ENCODE measurements at regions not wholly inside any gene's neighbourhood (a gene's known extent, or its start where the extent isn't known, plus 50 kb on each side); places are given as distances from the start of the nearest gene placed in this dataset.

DNA sequence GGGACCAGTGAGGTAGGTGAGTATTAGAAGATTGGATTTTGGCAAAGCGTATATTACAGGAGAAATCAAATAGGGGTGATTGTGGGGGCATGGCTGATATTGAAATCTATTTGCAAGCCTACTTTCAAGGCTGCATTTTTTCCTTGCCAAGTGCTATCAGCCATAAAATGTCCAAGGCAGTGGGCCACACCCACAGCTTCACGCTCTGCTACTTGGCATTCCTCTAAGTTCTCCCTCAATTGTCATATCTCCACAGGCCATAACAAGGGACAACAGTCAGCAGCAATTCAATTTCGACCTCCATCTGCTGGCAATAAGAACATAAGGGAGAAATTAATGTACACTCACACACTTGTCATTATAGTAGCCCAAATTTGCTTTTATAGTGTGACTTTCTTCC, 667.1 kb upstream of the PKN2 start:
- Histone ChIP-seq H3K36me3 (ENCODE audit: insufficient read depth, low read length) (no peaks in the 10 kb centered on the region), H3K9me3 (ENCODE audit: control insufficient read depth in 1 of 2, low read length in 2 of 2) (no peaks in the 10 kb centered on the region), H3K4me1 (ENCODE audit: insufficient read depth, low read length) (no peaks in the 10 kb centered on the region), H3K4me3 (ENCODE audit: low read length in 2 of 2) (no peak overlapping the region), H3K27me3 (ENCODE audit: insufficient read depth, low read length) (no peaks in the 10 kb centered on the region), H3K27ac (ENCODE audit: low read depth, low read length) (no peak overlapping the region)
- intact Hi-C loops (cut with micrococcal nuclease), result no loop called here
- Mint-ChIP-seq H3K36me3 (no peaks in the 10 kb centered on the region), H3K4me1 (no peaks in the 10 kb centered on the region), H3K9me3 (peaks cover 0 to 4% (median 0%) of the 10 kb centered on the region in 8 donors), H3K4me3 (no peak overlapping the region), H3K27ac (no peak overlapping the region), H3K27me3 (peaks cover 0 to 2% of the 10 kb centered on the region in 2 donors)
- POLR2A ChIA-PET (ENCODE audit: partially characterized antibody), result no interaction called here
- DNase-seq, result no peak
- CTCF ChIA-PET (ENCODE audit: partially characterized antibody), result no interaction called here

DNA sequence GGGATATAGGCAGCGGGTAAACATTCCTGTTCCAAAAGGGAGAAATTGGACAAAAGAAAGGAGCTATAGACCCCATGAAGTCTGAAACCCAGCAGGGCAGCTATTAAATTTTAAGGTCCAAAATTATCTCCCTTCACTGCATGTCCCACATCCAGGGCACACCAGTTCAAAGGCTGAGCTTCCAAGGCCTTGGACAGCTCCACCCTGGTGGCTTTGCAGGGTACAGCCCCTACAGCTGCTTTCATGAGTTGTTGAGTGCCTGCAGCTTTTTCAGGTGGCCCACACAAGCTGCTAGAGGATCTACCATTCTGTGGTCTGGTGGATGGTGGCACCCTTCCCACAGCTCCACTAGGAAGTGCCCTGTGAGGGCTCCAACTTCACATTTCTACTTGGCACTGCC, 662.5 kb upstream of the PKN2 start:
- Histone ChIP-seq H3K27me3 (ENCODE audit: insufficient read depth, low read length) (no peaks in the 10 kb centered on the region), H3K4me3 (ENCODE audit: low read length in 2 of 2) (no peak overlapping the region), H3K9me3 (ENCODE audit: control insufficient read depth in 1 of 2, low read length in 2 of 2) (no peaks in the 10 kb centered on the region), H3K36me3 (ENCODE audit: insufficient read depth, low read length) (no peaks in the 10 kb centered on the region), H3K4me1 (ENCODE audit: insufficient read depth, low read length) (no peaks in the 10 kb centered on the region), H3K27ac (ENCODE audit: low read depth, low read length) (no peak overlapping the region)
- no peak for DNase-seq
- no peak overlapping the region for H3K4me3 Mint-ChIP-seq
- H3K27ac Mint-ChIP-seq, result no peak overlapping the region
- ChIA-PET POLR2A (ENCODE audit: partially characterized antibody) (no interaction called here), CTCF (ENCODE audit: partially characterized antibody) (no interaction called here)
- intact Hi-C loops (cut with micrococcal nuclease), result no loop called here
- H3K36me3 Mint-ChIP-seq, result no peaks in the 10 kb centered on the region
- peaks cover 1 to 3% of the 10 kb centered on the region in 2 donors for H3K27me3 Mint-ChIP-seq
- peaks cover 0 to 7% (median 0%) of the 10 kb centered on the region in 8 donors for H3K9me3 Mint-ChIP-seq
- H3K4me1 Mint-ChIP-seq, result no peaks in the 10 kb centered on the region

DNA sequence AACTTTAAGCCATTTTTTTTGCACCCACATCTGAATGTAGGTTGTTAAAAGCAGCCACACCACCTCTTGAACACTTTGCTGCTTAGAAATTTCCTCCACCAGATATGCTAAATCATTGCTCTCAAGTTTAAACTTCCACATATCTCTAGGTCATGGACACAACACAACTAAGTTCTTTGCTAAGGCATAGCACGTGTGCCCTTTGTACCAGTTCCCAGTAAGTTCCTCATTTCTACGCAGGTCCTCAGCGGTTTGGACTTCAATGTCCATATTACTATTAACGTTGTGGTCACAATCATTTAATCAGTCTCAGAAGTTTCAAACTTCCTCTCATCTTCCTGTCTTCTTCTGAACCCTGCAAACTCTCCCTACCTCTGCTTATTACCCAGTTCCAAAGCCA, 661.6 kb upstream of the PKN2 start:
- no peak for DNase-seq
- Histone ChIP-seq H3K27ac (ENCODE audit: low read depth, low read length) (no peak overlapping the region), H3K4me3 (ENCODE audit: low read length in 2 of 2) (no peak overlapping the region), H3K4me1 (ENCODE audit: insufficient read depth, low read length) (no peaks in the 10 kb centered on the region), H3K27me3 (ENCODE audit: insufficient read depth, low read length) (no peaks in the 10 kb centered on the region), H3K9me3 (ENCODE audit: control insufficient read depth in 1 of 2, low read length in 2 of 2) (no peaks in the 10 kb centered on the region), H3K36me3 (ENCODE audit: insufficient read depth, low read length) (no peaks in the 10 kb centered on the region)
- CTCF ChIA-PET (ENCODE audit: partially characterized antibody), result no interaction called here
- Mint-ChIP-seq H3K9me3 (peaks cover 0 to 7% (median 0%) of the 10 kb centered on the region in 8 donors), H3K27me3 (peaks cover 1 to 4% of the 10 kb centered on the region in 2 donors), H3K36me3 (no peaks in the 10 kb centered on the region), H3K4me1 (no peaks in the 10 kb centered on the region), H3K4me3 (no peak overlapping the region), H3K27ac (no peak overlapping the region)
- POLR2A ChIA-PET (ENCODE audit: partially characterized antibody), result no interaction called here
- intact Hi-C loops (cut with micrococcal nuclease), result no loop called here

DNA sequence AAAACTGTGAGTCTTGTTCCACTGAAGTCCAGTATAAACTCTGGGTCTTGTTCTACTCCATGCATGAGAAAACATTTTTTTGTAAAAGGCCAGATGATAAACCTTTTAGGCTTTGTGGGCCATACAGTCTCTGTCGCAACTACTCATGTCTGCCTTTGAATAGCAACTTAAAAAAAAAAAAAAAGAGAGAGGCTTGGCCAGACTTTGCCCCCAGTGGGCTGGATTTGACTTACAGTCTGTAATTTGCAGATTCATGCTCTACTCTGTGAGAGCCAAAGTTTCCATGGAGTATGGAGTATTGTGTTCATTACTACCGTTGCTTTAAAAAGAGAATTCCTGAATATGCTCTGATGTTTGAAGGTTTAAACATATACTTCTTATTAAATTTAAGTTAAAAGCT, 654.9 kb upstream of the PKN2 start:
- Histone ChIP-seq H3K4me1 (ENCODE audit: insufficient read depth, low read length) (no peaks in the 10 kb centered on the region), H3K9me3 (ENCODE audit: control insufficient read depth in 1 of 2, low read length in 2 of 2) (no peaks in the 10 kb centered on the region), H3K27ac (ENCODE audit: low read depth, low read length) (no peak overlapping the region), H3K27me3 (ENCODE audit: insufficient read depth, low read length) (no peaks in the 10 kb centered on the region), H3K36me3 (ENCODE audit: insufficient read depth, low read length) (no peaks in the 10 kb centered on the region), H3K4me3 (ENCODE audit: low read length in 2 of 2) (no peak overlapping the region)
- POLR2A ChIA-PET (ENCODE audit: partially characterized antibody), result no interaction called here
- no peak for DNase-seq
- peaks cover 4% of the 10 kb centered on the region in 2 donors for H3K27me3 Mint-ChIP-seq
- no peaks in the 10 kb centered on the region for H3K36me3 Mint-ChIP-seq
- H3K4me3 Mint-ChIP-seq, result no peak overlapping the region
- peaks cover 0 to 8% (median 0%) of the 10 kb centered on the region in 8 donors for H3K9me3 Mint-ChIP-seq
- CTCF ChIA-PET (ENCODE audit: partially characterized antibody), result no interaction called here
- H3K27ac Mint-ChIP-seq, result no peak overlapping the region
- H3K4me1 Mint-ChIP-seq, result no peaks in the 10 kb centered on the region
- intact Hi-C loops (cut with micrococcal nuclease), result no loop called here

DNA sequence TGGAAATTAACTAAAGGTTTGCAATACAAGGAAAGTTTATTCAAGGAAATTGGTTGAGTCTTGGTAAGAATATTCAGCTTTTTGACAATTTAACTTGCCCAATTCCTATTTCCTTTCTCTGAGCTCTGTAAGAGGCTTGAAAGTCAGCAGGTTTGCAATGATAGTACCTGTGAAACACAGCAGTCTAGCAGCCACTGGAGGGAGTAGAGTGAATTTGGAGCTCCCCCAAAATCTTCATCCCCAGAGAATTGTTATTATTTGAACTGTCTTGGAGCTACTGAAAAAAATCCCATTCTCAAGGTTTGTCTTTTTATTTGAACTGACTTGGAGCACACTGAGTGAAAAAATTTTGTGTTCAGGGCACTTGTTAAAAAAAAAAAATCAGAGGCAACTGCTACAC, 654.2 kb upstream of the PKN2 start:
- H3K4me1 Mint-ChIP-seq, result no peaks in the 10 kb centered on the region
- intact Hi-C loops (cut with micrococcal nuclease), result no loop called here

DNA sequence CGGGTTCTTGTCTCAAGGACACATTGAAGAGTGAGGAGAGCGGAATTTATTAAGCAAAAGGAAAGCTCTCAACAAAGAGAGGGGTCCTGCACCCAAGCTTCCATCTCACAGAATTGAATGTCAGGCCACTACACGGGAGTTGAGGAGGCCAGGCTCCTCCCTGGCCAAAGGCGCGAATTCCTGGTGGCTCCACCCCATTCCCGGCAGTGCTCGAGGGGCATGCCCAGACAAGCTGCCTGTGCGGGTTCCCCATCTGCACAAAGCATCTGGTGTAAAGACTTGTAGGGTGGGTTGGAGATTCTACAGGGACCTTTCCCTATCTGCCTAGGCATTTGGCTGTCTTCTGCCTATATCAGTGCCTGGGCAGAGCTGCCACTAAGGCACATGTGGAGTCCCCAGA, 648.5 kb upstream of the PKN2 start:
- POLR2A ChIA-PET (ENCODE audit: partially characterized antibody), result no interaction called here
- CTCF ChIA-PET (ENCODE audit: partially characterized antibody), result interaction anchor here (0.9 kb wide), 1 partner anchor 11 kb away, joined by 3 read pairs; no protein-coding TSS in a partner anchor

More for the DNA sequence above, 654.2 kb upstream of the PKN2 start:
- Mint-ChIP-seq H3K36me3 (no peaks in the 10 kb centered on the region), H3K27ac (no peak overlapping the region), H3K9me3 (peaks cover 0 to 3% (median 0%) of the 10 kb centered on the region in 8 donors), H3K4me3 (no peak overlapping the region), H3K27me3 (peaks cover 3 to 4% of the 10 kb centered on the region in 2 donors)
- no peaks in the 10 kb centered on the region for H3K27me3 ChIP-seq (ENCODE audit: insufficient read depth, low read length)
- ChIA-PET CTCF (ENCODE audit: partially characterized antibody) (no interaction called here), POLR2A (ENCODE audit: partially characterized antibody) (no interaction called here)
- DNase-seq, result no peak
- H3K4me3 ChIP-seq (ENCODE audit: low read length in 2 of 2), result no peak overlapping the region
- H3K9me3 ChIP-seq (ENCODE audit: control insufficient read depth in 1 of 2, low read length in 2 of 2), result no peaks in the 10 kb centered on the region
- no peaks in the 10 kb centered on the region for H3K4me1 ChIP-seq (ENCODE audit: insufficient read depth, low read length)
- H3K27ac ChIP-seq (ENCODE audit: low read depth, low read length), result no peak overlapping the region
- H3K36me3 ChIP-seq (ENCODE audit: insufficient read depth, low read length), result no peaks in the 10 kb centered on the region

DNA sequence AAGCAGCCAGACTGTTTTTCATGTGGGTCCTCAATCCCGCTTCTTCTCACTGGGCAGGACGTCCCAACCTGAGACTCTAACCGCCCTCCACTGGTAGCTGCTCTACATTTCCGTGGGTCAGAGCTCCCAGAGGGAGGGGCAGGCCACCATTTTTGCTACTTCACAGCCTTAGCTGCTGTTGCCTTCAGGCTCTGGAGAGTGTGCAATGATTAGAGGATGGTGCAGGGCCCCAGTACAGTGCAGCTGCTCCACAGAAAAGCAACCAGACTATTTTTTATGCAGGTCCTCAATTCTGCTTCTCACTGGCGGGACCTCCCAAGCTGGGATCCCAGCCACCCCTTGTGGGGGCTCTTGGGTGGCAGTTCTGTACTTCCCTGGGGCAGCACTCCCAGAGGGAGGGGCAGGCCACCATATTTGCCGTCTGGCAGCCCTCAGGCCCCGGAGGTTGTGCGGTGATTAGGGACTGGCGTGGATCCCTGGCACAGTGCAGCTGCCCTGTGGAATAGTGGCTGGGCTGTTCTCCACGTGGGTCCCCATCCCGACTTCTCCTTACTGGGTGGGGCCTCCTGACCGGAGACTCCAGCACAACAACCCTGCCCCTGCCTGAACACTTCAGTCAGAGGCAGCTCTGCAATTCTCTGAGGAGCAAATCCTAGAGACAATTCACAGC, 647.6 kb upstream of the PKN2 start:
- H3K36me3 ChIP-seq (ENCODE audit: insufficient read depth, low read length), result no peaks in the 10 kb centered on the region
- H3K9me3 ChIP-seq (ENCODE audit: control insufficient read depth in 1 of 2, low read length in 2 of 2), result no peaks in the 10 kb centered on the region
- peaks cover 2% of the 10 kb centered on the region in 2 donors for H3K27me3 Mint-ChIP-seq
- no peak overlapping the region for H3K27ac Mint-ChIP-seq
- no peak overlapping the region for H3K27ac ChIP-seq (ENCODE audit: low read depth, low read length)
- H3K4me1 ChIP-seq (ENCODE audit: insufficient read depth, low read length), result no peaks in the 10 kb centered on the region
- DNase-seq, result no peak
- H3K9me3 Mint-ChIP-seq, result peaks cover 0 to 32% (median 20%) of the 10 kb centered on the region in 8 donors
- H3K4me3 ChIP-seq (ENCODE audit: low read length in 2 of 2), result no peak overlapping the region
- H3K36me3 Mint-ChIP-seq, result no peaks in the 10 kb centered on the region
- H3K4me1 Mint-ChIP-seq, result no peaks in the 10 kb centered on the region
- POLR2A ChIA-PET (ENCODE audit: partially characterized antibody), result no interaction called here
- intact Hi-C loops (cut with micrococcal nuclease), result no loop called here
- H3K27me3 ChIP-seq (ENCODE audit: insufficient read depth, low read length), result no peaks in the 10 kb centered on the region
- no peak overlapping the region for H3K4me3 Mint-ChIP-seq
- CTCF ChIA-PET (ENCODE audit: partially characterized antibody), result interaction anchor here (0.6 to 0.9 kb wide), 2 partner anchors 10 to 1056 kb away, joined by 3 read pairs; no protein-coding TSS in a partner anchor

More for the DNA sequence above, 648.5 kb upstream of the PKN2 start:
- H3K27me3 ChIP-seq (ENCODE audit: insufficient read depth, low read length), result no peaks in the 10 kb centered on the region
- Mint-ChIP-seq H3K27ac (no peak overlapping the region), H3K9me3 (peaks cover 0 to 30% (median 19%) of the 10 kb centered on the region in 8 donors), H3K36me3 (no peaks in the 10 kb centered on the region), H3K4me1 (no peaks in the 10 kb centered on the region), H3K4me3 (no peak overlapping the region), H3K27me3 (peaks cover 2% of the 10 kb centered on the region in 2 donors)
- no peaks in the 10 kb centered on the region for H3K36me3 ChIP-seq (ENCODE audit: insufficient read depth, low read length)
- no peak for DNase-seq
- intact Hi-C loops (cut with micrococcal nuclease), result no loop called here
- H3K9me3 ChIP-seq (ENCODE audit: control insufficient read depth in 1 of 2, low read length in 2 of 2), result no peaks in the 10 kb centered on the region
- H3K4me1 ChIP-seq (ENCODE audit: insufficient read depth, low read length), result no peaks in the 10 kb centered on the region
- H3K4me3 ChIP-seq (ENCODE audit: low read length in 2 of 2), result no peak overlapping the region
- no peak overlapping the region for H3K27ac ChIP-seq (ENCODE audit: low read depth, low read length)

Measured in CD4-positive, alpha-beta memory T cell (primary cell).